ENCODE measurements at regions not wholly inside any gene's neighbourhood (a gene's known extent, or its start where the extent isn't known, plus 50 kb on each side); places are given as distances from the start of the nearest gene placed in this dataset.
A peak's percentile ranks its signal among the peaks of the same experiment; 100 is the strongest.

DNA sequence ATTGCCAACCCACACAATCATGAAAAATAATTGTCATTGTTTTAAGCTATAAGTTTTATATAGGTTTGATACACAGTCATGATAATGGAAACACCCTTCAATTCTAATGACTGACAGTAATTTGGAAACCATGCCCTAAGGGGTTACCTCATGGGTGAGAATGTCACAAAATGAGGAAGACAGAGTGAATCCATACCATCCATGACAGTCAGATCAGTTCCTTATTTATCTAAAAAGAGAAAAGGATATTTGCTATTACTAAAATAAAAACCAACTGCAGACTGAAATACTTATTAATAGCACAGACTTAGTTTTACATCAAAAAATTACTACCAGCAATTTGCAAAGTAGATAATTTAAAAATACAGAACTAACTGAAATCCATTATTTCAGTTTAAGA, 437.8 kb downstream of the UTRN start:
- Mint-ChIP-seq H3K27ac (no peak overlapping the region), H3K4me3 (no peak overlapping the region), H3K9me3 (no peaks in the 10 kb centered on the region), H3K4me1 (peaks cover 10% of the 10 kb centered on the region), H3K36me3 (peaks cover 7% of the 10 kb centered on the region), H3K27me3 (ENCODE audit: low read depth) (no peaks in the 10 kb centered on the region)
- DNase-seq (ENCODE audit: low spot score in 2 of 2, unreplicated experiment in 2 of 2) = no peak
- no peak for TF ChIP-seq CTCF (IDR thresholded peaks at IDR 0.05; ENCODE audit: unreplicated experiment)

- Mint-ChIP-seq H3K27me3 (ENCODE audit: low read depth) (no peaks in the 10 kb centered on the region), H3K27ac (no peak overlapping the region), H3K9me3 (no peaks in the 10 kb centered on the region), H3K4me3 (no peak overlapping the region), H3K36me3 (peaks cover 7% of the 10 kb centered on the region), H3K4me1 (peaks cover 10% of the 10 kb centered on the region)
- TF ChIP-seq CTCF (IDR thresholded peaks at IDR 0.05; ENCODE audit: unreplicated experiment) = no peak
- DNase-seq (ENCODE audit: low spot score in 2 of 2, unreplicated experiment in 2 of 2) = no peak
Measured at GRCh38 chr6:144723431-144723830, 438.3 kb downstream of the UTRN start.

- peaks cover 14% of the 10 kb centered on the region for H3K4me1 Mint-ChIP-seq
- no peaks in the 10 kb centered on the region for H3K9me3 Mint-ChIP-seq
- no peaks in the 10 kb centered on the region for H3K27me3 Mint-ChIP-seq (ENCODE audit: low read depth)
- H3K36me3 Mint-ChIP-seq = peaks cover 7% of the 10 kb centered on the region
- no peak overlapping the region for H3K27ac Mint-ChIP-seq
- H3K4me3 Mint-ChIP-seq = no peak overlapping the region
- no peak for DNase-seq (ENCODE audit: low spot score in 2 of 2, unreplicated experiment in 2 of 2)
- TF ChIP-seq CTCF (IDR thresholded peaks at IDR 0.05; ENCODE audit: unreplicated experiment) = no peak
Measured at GRCh38 chr6:144724818-144725217, 439.7 kb downstream of the UTRN start.

DNA sequence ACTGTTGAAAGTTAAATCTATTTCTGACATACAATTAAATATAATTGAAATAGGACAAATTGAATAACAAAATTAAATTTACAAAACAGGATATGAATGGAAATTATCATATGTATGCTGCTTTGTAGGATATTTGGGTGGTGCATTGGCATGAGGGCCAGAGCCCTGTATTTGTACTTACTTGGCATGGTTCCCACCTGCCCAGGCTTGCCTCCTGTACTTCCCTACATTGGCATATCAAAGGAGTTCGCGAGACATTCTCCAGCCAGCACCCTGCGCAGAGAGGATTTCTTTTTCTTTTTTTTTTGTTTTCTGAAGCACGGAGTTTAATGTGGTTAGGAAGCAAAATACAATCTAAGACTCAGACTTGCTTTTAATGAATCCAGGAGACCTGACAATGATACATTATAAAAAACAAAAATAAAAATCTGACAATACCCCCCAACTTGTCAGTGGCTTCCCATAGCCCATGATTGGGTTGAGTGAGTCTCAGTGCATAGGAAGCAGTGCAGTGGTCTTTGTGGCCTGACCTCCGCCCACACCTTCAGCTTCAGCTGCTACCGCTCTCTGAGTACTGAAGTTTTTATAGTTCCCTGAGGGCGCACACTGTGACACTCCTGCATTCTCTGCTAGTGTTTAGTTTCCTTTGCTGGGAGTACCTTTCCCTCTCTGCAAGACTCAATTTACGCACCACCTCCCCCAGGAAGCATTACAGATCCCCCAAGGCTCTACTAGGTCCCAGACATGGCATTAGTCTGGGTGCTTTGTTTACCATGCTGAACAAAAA, 440.8 kb downstream of the UTRN start:
- Mint-ChIP-seq H3K4me3 (no peak overlapping the region), H3K36me3 (peaks cover 7% of the 10 kb centered on the region), H3K4me1 (peaks cover 18% of the 10 kb centered on the region), H3K9me3 (no peaks in the 10 kb centered on the region), H3K27me3 (ENCODE audit: low read depth) (no peaks in the 10 kb centered on the region), H3K27ac (peak overlapping the region; percentile 14)
- DNase-seq (ENCODE audit: low spot score in 2 of 2, unreplicated experiment in 2 of 2) = no peak
- TF ChIP-seq CTCF (IDR thresholded peaks at IDR 0.05; ENCODE audit: unreplicated experiment) = no peak

- Mint-ChIP-seq H3K36me3 (peaks cover 16% of the 10 kb centered on the region), H3K27ac (no peak overlapping the region), H3K27me3 (ENCODE audit: low read depth) (no peaks in the 10 kb centered on the region), H3K4me1 (peaks cover 20% of the 10 kb centered on the region), H3K9me3 (no peaks in the 10 kb centered on the region), H3K4me3 (no peak overlapping the region)
- TF ChIP-seq CTCF (IDR thresholded peaks at IDR 0.05; ENCODE audit: unreplicated experiment) = no peak
- no peak for DNase-seq (ENCODE audit: low spot score in 2 of 2, unreplicated experiment in 2 of 2)
Measured at GRCh38 chr6:144728804-144729203, 443.7 kb downstream of the UTRN start.
